ENCODE measurements at regions not wholly inside any gene's neighbourhood (a gene's known extent, or its start where the extent isn't known, plus 50 kb on each side); places are given as distances from the start of the nearest gene placed in this dataset.

DNA sequence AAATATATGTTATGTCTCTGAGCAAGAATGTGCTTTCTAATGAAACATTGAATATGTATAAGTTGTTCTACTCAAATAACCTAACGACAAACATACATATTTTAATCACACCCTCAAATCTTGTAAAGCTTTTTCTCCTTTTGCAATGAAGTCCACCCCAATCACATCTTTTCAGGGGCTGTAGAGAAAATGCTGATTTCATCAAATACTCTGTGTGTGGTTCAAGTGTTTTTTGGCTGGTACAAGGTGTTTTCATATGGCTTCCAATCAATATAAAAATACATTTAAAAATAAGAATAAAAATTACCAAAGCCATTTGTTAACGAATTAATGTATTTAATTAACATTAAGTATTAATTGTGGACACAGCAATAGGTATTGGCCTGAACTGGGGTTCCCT, 57.2 kb upstream of the TMEM196 start:
- DNase-seq (ENCODE audit: low spot score, unreplicated experiment), result no peak
- H3K4me1 Mint-ChIP-seq (ENCODE audit: low read depth), result peaks cover 17% of the 10 kb centered on the region
- no peak overlapping the region for H3K27ac Mint-ChIP-seq
- no peak overlapping the region for H3K4me3 Mint-ChIP-seq (ENCODE audit: low read depth)
- H3K9me3 Mint-ChIP-seq (ENCODE audit: low read depth), result no peaks in the 10 kb centered on the region
- no peaks in the 10 kb centered on the region for H3K27me3 Mint-ChIP-seq
- TF ChIP-seq, protein P1, sequence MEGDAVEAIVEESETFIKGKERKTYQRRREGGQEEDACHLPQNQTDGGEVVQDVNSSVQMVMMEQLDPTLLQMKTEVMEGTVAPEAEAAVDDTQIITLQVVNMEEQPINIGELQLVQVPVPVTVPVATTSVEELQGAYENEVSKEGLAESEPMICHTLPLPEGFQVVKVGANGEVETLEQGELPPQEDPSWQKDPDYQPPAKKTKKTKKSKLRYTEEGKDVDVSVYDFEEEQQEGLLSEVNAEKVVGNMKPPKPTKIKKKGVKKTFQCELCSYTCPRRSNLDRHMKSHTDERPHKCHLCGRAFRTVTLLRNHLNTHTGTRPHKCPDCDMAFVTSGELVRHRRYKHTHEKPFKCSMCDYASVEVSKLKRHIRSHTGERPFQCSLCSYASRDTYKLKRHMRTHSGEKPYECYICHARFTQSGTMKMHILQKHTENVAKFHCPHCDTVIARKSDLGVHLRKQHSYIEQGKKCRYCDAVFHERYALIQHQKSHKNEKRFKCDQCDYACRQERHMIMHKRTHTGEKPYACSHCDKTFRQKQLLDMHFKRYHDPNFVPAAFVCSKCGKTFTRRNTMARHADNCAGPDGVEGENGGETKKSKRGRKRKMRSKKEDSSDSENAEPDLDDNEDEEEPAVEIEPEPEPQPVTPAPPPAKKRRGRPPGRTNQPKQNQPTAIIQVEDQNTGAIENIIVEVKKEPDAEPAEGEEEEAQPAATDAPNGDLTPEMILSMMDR (IDR thresholded peaks at IDR 0.05; ENCODE audit: unreplicated experiment), result no peak
- H3K36me3 Mint-ChIP-seq (ENCODE audit: insufficient read depth), result no peaks in the 10 kb centered on the region
